ENCODE measurements at regions not wholly inside any gene's neighbourhood (a gene's known extent, or its start where the extent isn't known, plus 50 kb on each side); places are given as distances from the start of the nearest gene placed in this dataset.

GRCh38 chr19:5219551-5220304, 120.9 kb downstream of the PTPRS start:
- H3K9ac ChIP-seq (ENCODE audit: insufficient read depth, low read length, poor library complexity, severe bottlenecking), result no peak overlapping the region
- H3K79me2 ChIP-seq (ENCODE audit: insufficient read depth, low read length), result no peaks in the 10 kb centered on the region
- H4K20me1 ChIP-seq (ENCODE audit: insufficient read depth, low read length), result no peaks in the 10 kb centered on the region
- H3K27ac ChIP-seq (ENCODE audit: low read depth in 1 of 2, low read length in 2 of 2), result no peak overlapping the region
- no peak overlapping the region for H2AFZ ChIP-seq (ENCODE audit: insufficient read depth, low read depth, low read length, poor library complexity, severe bottlenecking)
- no peak overlapping the region for H3K4me3 ChIP-seq (replicated peaks in 1 of 3; ENCODE audit: low read depth in 2 of 3, low read length in 3 of 3)
- Mint-ChIP-seq H3K27ac (no peak overlapping the region), H3K4me1 (peaks cover 1% of the 10 kb centered on the region), H3K4me3 (no peak overlapping the region), H3K36me3 (no peaks in the 10 kb centered on the region), H3K27me3 (ENCODE audit: low read depth in 3 of 3) (peaks cover 2 to 4% (median 4%) of the 10 kb centered on the region in 3 donors), H3K9me3 (peaks cover 0 to 5% (median 0%) of the 10 kb centered on the region in 7 donors)
- no peak for TF ChIP-seq CTCF (IDR thresholded peaks at IDR 0.05)
- no peak for DNase-seq
- H3K4me1 ChIP-seq (ENCODE audit: control insufficient read depth in 1 of 2, insufficient read depth in 2 of 2, low read length in 2 of 2), result no peaks in the 10 kb centered on the region
- no peak overlapping the region for H3K4me2 ChIP-seq (replicated peaks; ENCODE audit: extremely low read depth, low read length, poor library complexity, severe bottlenecking)
- H3K9me3 ChIP-seq (replicated peaks in 1 of 2; ENCODE audit: control insufficient read depth in 1 of 2, insufficient read depth in 1 of 2, low read length in 2 of 2), result no peaks in the 10 kb centered on the region
- intact Hi-C loops (cut with micrococcal nuclease), result no loop called here
- no peaks in the 10 kb centered on the region for H3K36me3 ChIP-seq (replicated peaks in 1 of 2; ENCODE audit: control insufficient read depth in 1 of 2, insufficient read depth in 2 of 2, low read length in 2 of 2)
- no peaks in the 10 kb centered on the region for H3K27me3 ChIP-seq (ENCODE audit: control insufficient read depth in 2 of 2, insufficient read depth in 2 of 2, low read length in 2 of 2)
- 98% methylated on average over 25 of the region's 27 CpGs for WGBS (ENCODE audit: insufficient coverage)

GRCh38 chr19:5218963-5219530, 121.6 kb downstream of the PTPRS start:
- no peaks in the 10 kb centered on the region for H3K9me3 ChIP-seq (replicated peaks in 1 of 2; ENCODE audit: control insufficient read depth in 1 of 2, insufficient read depth in 1 of 2, low read length in 2 of 2)
- no peak for TF ChIP-seq CTCF (IDR thresholded peaks at IDR 0.05)
- H2AFZ ChIP-seq (ENCODE audit: insufficient read depth, low read depth, low read length, poor library complexity, severe bottlenecking), result no peak overlapping the region
- 83% methylated on average over 8 of the region's 8 CpGs for WGBS (ENCODE audit: insufficient coverage)
- H3K79me2 ChIP-seq (ENCODE audit: insufficient read depth, low read length), result no peaks in the 10 kb centered on the region
- H3K9ac ChIP-seq (ENCODE audit: insufficient read depth, low read length, poor library complexity, severe bottlenecking), result no peak overlapping the region
- H3K4me3 ChIP-seq (replicated peaks in 1 of 3; ENCODE audit: low read depth in 2 of 3, low read length in 3 of 3), result no peak overlapping the region
- H3K27me3 ChIP-seq (ENCODE audit: control insufficient read depth in 2 of 2, insufficient read depth in 2 of 2, low read length in 2 of 2), result no peaks in the 10 kb centered on the region
- no peaks in the 10 kb centered on the region for H3K36me3 Mint-ChIP-seq
- no peak overlapping the region for H3K27ac Mint-ChIP-seq
- no peak for DNase-seq
- no peak overlapping the region for H3K4me2 ChIP-seq (replicated peaks; ENCODE audit: extremely low read depth, low read length, poor library complexity, severe bottlenecking)
- no peaks in the 10 kb centered on the region for H3K4me1 ChIP-seq (ENCODE audit: control insufficient read depth in 1 of 2, insufficient read depth in 2 of 2, low read length in 2 of 2)
- no peaks in the 10 kb centered on the region for H4K20me1 ChIP-seq (ENCODE audit: insufficient read depth, low read length)
- peaks cover 2 to 3% (median 2%) of the 10 kb centered on the region in 3 donors for H3K27me3 Mint-ChIP-seq (ENCODE audit: low read depth in 3 of 3)
- peaks cover 1% of the 10 kb centered on the region for H3K4me1 Mint-ChIP-seq
- H3K9me3 Mint-ChIP-seq, result peaks cover 0 to 5% (median 0%) of the 10 kb centered on the region in 7 donors
- H3K4me3 Mint-ChIP-seq, result no peak overlapping the region
- intact Hi-C loops (cut with micrococcal nuclease), result no loop called here
- H3K27ac ChIP-seq (ENCODE audit: low read depth in 1 of 2, low read length in 2 of 2), result no peak overlapping the region
- no peaks in the 10 kb centered on the region for H3K36me3 ChIP-seq (replicated peaks in 1 of 2; ENCODE audit: control insufficient read depth in 1 of 2, insufficient read depth in 2 of 2, low read length in 2 of 2)

Measured in CD14-positive monocyte (primary cell).